Umbilical cord (tissue), 1 donor: ENCODE measurements at regions not wholly inside any gene's neighbourhood (a gene's known extent, or its start where the extent isn't known, plus 50 kb on each side); places are given as distances from the start of the nearest gene placed in this dataset.

Experiments used
- DNase-seq: peaks from one replicate; pipeline ENCODE4 v3.0.0-alpha.2; 2015; ENCODE audit warnings: low spot score

- DNase-seq, result peak; percentile 36
Measured at GRCh38 chr6:168884646-168885086, 369.0 kb downstream of the THBS2 start.

DNA sequence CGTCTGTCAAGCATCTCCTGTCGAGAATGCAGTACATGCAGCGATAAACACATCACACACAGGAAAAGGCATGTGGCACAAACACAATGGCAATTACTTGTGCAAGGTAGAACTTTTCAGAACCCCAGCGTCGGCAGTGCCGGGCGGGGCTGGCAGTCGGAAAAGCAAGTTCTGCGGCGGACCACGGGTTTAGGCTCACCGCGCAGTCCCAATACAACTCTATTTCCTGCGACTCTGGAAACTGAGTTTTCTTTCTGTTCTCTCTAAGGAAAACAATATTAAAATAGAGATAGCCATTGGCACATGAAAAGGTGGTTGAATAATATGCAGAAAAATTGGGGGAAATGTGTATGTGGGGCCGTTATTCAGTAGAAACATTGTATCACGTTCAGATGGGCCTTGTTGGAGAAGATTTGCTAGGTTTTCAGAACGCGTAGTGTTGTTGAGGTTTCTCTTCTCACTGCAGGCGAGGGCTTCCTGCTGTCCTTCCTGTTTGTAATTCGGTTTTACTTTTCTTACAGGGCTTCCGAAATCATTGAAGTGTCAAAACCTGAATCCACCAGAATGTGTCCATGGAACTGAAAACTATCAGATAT lies 369.5 kb downstream of the THBS2 start:
- DNase-seq, result no peak

DNA sequence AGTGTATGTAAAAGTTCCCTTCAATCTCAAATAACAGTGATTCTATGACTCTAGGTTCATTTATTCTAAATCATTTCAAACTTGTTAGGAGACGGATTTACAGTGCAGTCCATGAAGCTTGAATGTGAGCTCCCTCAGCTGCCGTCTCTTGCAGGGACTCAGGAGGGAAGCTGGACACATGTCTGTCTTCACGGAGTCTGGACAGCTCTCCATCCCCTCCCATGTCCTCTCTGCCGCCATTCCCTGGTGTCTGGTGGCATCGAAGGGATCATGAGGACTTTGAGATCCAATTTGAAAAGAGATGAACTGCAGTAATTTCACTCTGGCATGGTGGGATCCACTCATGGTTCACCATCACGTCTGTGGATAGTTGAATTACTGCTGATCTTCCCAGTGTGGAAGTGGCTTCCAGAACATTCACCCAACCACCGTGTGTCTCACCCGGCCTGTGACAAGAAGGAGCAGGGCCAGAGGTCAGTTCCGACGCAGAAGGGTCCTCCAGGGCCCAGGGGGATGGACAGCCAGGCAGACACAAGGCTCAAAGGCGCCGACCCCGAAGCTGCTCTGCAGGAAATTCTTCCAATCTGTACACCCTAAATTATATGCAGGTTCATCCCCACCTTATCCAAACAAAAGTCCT lies 370.1 kb downstream of the THBS2 start:
- DNase-seq, result no peak

- DNase-seq, result no peak
Measured at GRCh38 chr6:168880271-168880670, 373.4 kb downstream of the THBS2 start.

- peak; percentile 56 for DNase-seq
Measured at GRCh38 chr6:168877821-168878282, 375.8 kb downstream of the THBS2 start.

GRCh38 chr6:168876956-168877355 lies 376.7 kb downstream of the THBS2 start:
- no peak for DNase-seq

DNA sequence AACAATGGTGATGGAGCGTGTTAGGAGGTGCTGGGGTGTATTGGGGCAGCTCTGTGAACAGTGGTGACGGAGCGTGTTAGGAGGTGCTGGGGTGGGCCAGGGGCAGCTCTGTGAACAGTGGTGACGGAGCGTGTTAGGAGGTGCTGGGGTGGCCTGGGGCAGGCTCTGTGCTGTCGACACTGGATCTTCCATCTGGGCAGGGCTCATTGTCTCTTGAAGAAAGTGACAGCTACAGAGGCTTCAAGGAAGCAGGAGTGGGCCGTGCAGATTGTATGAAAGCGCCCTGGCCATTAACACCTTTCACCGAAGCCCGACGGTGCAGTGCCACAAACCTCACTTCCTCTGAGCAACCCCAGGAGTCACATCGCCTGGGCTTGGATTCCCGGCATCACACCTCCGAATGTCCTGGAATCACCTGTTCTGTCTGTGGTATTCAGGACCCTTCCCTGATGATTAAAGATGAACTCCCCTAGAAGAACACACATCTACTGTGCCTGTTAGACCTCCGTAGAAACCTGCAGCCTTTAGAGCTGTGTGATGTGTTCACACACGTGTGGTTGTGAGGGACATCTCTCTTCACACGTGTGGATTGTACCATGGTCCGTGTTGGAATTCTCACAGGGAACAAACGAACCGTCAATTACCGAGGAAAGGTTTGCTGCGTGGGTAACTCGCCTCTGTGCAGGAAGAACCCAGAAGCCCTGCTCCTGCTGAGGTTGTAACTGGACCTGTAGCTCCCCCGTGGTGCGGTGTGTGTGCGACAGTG lies 377.7 kb downstream of the THBS2 start:
- no peak for DNase-seq

GRCh38 chr6:168874637-168875036 lies 379.0 kb downstream of the THBS2 start:
- no peak for DNase-seq

DNA sequence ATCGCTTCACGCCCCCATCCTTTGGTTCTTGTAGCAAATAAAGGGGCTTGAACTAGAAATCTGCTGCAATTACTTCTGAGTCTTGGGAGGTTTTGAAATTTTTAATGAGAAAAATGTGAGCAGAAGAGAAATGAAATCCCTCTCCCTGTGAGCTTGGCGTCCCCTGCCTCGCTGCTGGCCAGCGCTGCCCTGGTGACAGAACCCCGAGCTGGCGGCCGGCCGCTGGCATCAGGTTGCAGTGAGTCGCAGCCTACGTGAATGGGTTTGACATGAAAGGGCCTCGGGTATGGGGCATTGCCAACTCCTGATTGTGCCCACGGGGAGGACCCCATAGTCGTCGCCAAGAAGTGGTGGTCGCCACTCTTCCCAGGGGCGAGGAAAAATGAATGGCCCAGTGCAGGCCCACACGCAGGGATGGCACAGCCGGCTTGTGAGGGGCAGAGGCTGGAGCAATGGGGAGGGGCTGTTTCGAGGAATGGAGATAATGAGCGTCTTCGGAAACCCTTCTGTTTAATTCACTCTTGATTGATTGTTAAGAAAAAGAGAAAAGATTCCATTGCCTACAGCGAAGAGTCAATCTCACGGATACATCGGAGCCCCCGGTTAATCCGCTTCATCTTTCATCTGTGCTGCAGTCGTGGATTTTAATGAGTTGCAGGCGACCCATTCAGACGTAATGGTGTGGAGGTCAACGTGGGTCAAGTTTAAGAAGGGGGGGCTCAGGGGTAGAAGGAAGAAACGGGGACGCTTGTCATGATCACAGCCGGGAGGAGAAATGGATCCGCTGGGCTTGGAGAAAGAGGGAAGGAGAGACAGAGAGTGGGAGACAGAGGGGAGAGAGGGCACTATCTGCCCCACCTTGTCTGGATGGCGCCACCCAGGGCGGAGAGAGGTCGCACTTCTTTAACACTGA lies 380.1 kb downstream of the THBS2 start:
- DNase-seq, result no peak

DNA sequence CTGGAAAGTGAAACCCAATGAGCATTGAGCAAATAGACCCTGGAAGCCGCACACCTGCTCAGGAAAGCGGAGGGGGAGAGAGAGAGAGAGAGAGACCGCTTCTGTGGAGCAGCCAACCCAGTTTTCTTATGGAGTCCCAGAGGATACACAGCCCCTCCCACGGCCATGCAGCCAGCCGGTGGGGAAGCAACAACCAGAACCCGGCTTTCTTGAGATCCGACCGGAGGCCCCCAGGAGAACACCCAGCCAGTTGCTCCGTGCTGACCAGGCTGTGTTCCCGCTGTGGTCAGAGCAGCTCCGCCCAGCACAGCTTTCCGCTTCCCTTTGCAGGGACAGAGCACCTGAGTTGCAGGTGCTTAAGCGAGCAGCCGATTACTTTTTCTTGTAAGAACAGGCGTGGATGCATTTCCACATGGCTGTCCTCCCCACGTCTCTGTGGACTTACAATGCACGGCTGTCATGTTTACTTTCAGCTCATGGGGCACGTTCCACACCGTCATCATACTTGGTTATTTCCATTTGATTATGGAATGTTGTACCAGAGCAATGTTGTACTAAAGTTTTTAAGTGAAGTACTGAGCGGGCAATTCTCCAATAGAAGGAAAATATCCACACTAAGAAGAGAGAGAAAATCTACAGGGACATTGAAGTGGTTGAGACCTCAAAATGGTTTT lies 381.9 kb downstream of the THBS2 start:
- no peak for DNase-seq

DNA sequence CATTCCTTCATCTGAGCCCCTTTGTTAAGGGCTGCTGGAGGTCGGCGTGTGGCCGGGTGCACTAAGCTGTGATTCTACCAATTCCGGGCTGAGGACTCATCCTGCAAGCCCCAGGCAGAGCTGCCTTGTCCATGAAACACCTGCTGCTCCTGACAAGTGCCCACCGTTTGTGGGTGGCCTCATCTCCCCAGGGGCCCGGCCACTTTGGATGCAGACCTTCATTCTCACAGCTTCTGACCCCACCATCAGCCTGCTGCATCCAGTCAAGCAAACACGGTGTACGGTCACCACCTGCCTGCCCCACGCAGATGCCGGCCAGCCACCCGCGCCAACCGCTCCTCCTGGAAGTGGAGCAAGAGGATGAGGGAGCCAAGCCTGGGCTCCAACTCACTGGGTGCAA lies 382.7 kb downstream of the THBS2 start:
- no peak for DNase-seq

- no peak for DNase-seq
Measured at GRCh38 chr6:168867247-168868102, 386.2 kb downstream of the THBS2 start.

GRCh38 chr6:168866534-168866933 lies 387.1 kb downstream of the THBS2 start:
- no peak for DNase-seq

DNA sequence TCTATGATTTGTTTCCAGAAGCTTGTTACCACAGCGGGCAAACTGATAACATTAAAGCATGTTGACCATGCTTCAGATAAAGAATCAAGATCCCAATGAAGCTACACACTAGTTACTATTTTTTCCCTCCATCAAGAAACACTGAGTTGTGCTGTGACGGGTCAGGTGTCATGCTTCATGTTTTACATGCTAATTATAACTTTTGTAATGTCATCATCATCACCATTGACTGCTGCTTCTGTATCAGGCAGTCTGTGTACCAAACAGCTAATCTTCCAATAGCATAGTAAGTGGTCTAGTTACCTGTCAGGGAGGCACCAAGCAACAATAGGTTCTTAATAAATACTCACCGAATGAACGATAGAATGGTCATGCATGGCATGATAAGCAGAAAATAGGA lies 388.1 kb downstream of the THBS2 start:
- DNase-seq, result no peak

GRCh38 chr6:168864541-168865460 lies 388.8 kb downstream of the THBS2 start:
- no peak for DNase-seq

GRCh38 chr6:168863467-168863866 lies 390.2 kb downstream of the THBS2 start:
- no peak for DNase-seq

GRCh38 chr6:168862346-168862980 lies 391.2 kb downstream of the THBS2 start:
- DNase-seq, result no peak

DNA sequence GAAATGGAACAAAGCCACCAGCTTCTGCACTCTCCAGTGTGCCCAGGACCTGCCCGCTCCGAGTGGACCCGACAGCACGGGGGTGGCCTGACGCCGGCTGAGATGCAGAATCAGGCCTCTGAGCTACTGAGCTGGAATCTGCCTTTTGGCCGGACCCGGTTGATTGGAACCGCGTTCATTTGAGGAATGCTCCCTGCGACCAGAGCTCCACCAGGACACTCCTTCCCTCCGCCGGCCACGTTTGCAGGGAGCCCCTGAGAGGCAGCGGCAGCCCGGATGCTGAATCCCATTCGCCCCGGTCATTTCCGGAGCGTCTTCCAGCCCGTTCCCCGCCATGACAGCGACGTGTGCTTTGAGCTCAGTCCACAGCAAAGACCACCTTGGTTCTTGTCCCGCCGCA lies 392.7 kb downstream of the THBS2 start:
- no peak for DNase-seq

DNA sequence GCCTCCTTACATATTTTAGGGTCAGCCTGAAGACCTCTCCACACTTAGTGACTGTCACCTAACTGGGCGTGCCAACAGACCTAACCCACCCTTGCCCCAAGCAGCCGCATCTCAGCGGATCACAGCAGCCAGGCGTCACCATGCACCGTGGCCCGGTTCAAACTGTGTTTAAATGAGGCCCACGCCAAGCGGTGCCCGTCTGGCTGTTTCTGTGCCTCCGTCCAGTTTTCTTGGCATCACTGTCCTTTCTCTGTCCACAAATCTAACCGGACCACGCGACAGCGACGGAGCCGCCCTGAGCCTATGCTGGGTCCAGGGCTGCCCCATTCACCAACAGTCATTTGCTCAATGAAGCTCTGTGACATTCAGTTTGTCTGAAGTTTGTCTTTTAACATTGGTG lies 393.3 kb downstream of the THBS2 start:
- no peak for DNase-seq
